HG02885 (cell line): ENCODE measurements at regions not wholly inside any gene's neighbourhood (a gene's known extent, or its start where the extent isn't known, plus 50 kb on each side); places are given as distances from the start of the nearest gene placed in this dataset.
"Not testable (repeated sequence)": the region's sequence is repeated elsewhere in the genome, so short reads cannot be mapped to it uniquely, and the experiment has no call there.

Experiments
- ATAC-seq: cut with Tn5 transposase; IDR thresholded peaks from one replicate; pipeline ENCODE4 v1.9.1; 2021; ENCODE audit warnings: mild to moderate bottlenecking; ENCODE audit not compliant: unreplicated experiment, poor library complexity

GRCh38 chr13:18322821-18323220 is 858.8 kb downstream of the TUBA3C start:
- not testable (repeated sequence) for ATAC-seq

GRCh38 chr13:18319653-18320052 is 862.0 kb downstream of the TUBA3C start:
- not testable (repeated sequence) for ATAC-seq

DNA sequence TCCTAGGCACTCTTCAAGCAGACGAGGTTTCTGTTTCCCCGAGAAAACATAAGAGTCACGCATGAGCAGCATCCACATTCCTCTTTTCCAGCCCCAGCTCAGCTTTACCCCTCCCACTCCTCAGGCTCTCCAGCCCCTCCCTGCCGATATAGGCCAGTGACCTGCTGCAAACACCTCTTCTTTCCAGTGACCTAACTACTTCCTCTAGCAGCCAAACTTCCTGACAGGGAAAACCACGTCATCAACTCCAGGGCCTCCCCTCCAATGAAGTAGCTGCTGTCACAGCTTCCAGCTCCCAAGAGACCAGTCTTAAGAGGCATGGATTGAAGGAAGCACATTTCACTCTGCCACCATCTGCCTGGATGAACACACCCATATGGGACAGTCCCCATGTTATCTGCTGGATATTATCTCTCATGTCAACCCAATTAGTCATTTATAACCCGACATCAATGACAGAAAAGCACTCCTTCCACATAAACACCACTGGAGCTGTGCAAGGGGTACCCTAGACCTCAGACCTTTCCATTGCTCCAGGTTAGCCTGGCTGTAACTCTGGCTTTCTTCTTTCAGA is 878.3 kb downstream of the TUBA3C start:
- ATAC-seq = not testable (repeated sequence)

DNA sequence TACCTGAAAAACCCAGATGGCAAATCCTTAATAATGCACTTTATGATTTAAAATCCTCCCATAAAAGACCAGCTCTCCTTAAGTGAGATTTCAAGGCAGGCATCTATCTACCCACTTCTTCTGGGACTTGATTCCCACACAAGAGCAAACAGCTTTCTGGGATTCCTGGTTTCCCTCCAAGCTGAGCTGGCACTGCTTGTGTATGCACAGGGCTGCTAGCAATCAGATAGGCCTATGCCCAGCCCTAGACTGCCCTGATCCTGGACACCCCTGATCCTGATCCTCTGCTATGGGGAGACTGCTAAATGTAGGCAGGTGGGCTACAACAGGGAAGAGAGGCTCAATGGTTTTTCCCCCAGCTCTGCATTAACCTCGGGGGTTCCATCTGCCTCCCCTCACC is 880.7 kb downstream of the TUBA3C start:
- ATAC-seq = not testable (repeated sequence)

DNA sequence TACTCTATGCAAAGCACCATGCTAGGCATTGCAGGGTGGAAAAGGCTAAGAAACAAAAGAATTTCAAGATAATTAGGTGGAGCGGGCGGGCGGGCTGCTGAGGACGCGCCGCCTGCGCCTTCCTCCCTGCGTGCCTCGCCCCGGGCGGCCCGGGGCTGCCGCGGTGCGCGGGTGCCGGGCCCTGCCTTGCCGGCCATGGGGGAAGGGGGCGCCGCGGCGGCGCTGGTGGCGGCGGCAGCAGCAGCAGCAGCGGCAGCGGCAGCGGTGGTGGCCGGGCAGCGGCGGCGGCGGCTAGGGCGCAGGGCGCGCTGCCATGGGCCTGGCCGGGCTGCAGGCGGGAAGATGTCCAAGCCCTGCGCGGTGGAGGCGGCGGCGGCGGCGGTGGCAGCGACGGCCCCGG is 884.3 kb downstream of the TUBA3C start:
- ATAC-seq = not testable (repeated sequence)

- ATAC-seq = not testable (repeated sequence)
Observed at GRCh38 chr13:18296617-18297016, 885.0 kb downstream of the TUBA3C start.

GRCh38 chr13:18294311-18294710 is 887.3 kb downstream of the TUBA3C start:
- ATAC-seq = not testable (repeated sequence)

DNA sequence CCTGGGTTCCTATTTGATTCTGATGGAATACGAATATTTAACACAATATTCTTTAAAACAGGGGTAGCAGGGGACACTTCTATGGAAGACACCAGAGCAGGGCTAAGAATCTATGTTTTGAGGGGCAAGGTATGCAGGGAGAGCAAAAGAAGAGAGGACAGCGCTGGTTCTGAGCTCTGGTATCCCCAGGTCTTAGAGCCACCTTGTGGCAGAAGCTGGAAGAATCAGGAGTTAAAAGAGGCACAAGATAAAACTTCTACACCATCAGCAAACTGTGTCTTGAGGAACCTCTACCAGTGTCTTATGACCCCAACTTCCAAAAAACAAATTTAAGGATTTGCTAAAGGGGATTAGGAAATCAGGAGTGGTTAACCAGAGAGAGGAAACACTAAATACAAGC is 894.8 kb downstream of the TUBA3C start:
- ATAC-seq = peak; percentile 52

GRCh38 chr13:18285663-18286062 is 896.0 kb downstream of the TUBA3C start:
- ATAC-seq = not testable (repeated sequence)

DNA sequence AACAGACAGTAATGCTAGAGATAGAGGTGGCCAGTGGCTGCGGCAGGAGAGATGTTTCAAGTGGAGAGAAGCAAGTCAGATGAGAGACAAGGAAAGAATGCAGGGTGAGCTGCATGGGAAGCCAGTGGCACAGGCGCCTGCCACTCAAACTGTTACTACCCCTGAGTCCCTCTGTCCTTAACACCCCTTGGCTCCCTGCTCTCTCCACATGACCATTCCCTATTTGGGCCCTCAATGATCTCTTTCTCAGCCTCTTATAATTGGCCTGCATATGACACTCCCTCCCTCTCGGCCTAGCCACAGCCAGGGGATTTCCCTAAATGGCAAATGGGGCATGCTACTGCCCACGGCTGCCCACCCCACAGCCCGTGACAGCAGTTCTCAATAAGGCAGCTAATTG is 897.6 kb downstream of the TUBA3C start:
- ATAC-seq = not testable (repeated sequence)

- ATAC-seq = not testable (repeated sequence)
Observed at GRCh38 chr13:18281829-18282597, 899.6 kb downstream of the TUBA3C start.

GRCh38 chr13:18280904-18281828 is 900.5 kb downstream of the TUBA3C start:
- not testable (repeated sequence) for ATAC-seq

DNA sequence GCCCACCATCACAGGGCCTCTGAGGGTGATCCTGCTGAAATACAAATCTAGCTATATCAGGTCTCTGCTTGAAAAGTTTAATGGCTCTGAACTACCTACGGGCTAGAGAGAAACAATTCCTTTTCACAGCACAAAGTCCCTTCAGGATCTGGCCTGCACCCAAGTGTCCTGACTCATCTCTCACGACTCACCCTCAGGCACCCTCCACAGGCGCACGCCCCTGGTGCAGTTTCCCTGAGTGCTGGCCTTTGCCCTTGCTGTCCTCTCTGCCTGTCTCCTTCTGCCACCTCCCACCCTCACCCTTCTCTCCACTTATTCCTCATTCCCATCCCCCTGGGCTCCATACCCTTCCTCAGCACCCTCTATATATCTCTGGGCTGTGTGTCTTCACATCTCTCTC is 901.7 kb downstream of the TUBA3C start:
- ATAC-seq = not testable (repeated sequence)

DNA sequence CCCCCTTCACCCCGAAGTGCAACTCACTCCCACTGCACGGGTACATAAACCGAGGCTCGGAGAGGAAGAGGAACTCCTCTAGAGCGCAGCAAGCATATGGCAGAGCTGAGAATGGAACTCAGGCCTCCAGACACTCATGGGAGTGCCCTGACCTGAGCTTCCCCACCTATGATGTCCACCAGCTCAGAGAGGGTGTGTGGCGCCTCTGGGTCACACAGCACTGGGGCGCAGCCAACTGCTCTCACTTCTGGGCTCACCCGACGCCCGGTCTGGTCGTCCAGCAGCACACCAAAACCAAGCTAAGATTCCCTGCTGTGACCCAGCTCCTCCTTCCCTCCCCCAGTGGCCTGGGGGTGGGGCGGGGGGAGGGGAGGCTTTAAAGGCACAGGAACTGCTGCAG is 904.3 kb downstream of the TUBA3C start:
- ATAC-seq = not testable (repeated sequence)

- not testable (repeated sequence) for ATAC-seq
Observed at GRCh38 chr13:18276280-18276679, 905.3 kb downstream of the TUBA3C start.

DNA sequence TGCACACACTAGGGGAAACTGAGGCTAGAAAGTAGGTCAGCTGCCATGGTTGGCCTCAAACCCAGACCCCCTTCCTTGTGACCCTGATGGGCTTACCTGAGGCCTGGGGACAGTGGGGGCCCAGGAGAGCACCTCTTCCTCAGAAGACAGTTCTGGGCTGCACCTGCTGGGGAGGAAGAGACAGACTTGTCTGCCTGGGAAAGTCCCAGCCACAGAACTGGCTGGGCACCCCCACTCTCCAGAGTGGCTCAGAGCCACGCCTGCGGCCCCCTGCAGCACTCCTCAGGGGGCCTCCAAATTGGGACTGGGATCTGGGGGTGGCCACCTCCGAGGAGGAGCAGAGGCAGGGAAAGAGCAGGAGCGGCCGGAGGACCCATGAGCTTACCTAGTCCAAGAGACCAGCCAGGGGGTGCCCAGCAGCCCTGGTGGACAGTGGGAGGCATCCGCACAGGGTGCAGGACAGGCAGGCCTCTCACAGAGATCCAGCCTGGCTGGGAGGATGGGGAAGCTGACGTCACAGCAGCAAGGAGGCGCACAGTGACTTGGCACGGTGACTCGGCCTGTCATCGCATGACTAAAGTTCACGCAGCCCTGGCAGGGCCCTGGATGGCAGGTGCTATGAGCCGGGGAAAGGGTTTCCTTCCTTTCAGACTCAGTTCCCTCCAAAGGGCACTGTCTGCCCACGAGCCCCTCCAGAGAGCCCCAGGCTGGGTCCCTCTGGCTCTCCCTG is 907.7 kb downstream of the TUBA3C start:
- ATAC-seq = not testable (repeated sequence)

DNA sequence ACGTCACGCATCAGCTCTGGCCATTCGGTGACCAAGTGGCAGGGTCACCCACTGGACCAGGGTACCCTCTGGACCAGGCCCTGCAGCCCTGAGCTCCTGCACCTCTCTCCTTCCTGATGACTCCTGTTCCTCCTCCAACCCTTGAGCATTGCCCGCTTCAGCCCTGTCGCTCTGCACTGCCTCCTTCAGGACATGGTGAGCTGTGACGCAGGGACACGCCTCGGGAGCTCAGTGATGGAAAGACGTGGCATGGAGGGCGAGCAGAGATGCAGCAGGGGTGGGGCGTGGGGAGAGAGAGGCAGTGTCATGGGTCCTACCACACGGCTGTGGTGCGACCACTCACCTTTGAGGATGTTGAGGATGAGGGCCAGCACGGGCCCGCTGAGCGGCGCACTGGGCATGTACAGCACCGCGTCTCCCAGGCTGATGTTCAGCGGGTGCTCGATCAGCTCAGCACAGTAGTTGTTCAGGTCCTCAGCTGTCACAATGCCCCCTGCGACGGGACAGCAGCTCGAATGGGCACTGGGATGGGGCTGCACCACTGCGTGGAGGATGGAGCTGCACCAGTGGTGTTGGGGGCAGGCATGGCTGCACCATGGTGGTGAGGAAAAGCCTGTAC is 922.7 kb downstream of the TUBA3C start:
- ATAC-seq = not testable (repeated sequence)

DNA sequence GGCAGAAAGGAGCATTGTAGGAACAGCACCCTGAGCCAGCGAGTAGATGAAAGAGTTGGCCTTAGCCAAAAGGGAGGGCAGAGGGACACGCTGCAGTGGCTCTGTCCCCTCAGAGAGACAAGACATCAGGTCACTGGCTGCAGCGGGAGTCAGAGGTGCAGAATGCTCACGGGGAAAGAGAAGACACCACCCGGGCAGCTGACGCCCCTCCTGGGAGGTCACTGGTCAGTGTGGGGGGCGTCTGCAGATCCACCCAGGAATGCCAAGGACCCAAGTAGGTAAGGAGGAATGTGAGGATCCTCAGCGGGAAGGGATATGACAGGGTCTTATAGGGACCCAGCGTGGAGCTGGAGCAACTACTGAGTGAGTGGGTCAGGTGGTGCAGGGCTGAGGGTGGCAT is 923.9 kb downstream of the TUBA3C start:
- ATAC-seq = not testable (repeated sequence)

DNA sequence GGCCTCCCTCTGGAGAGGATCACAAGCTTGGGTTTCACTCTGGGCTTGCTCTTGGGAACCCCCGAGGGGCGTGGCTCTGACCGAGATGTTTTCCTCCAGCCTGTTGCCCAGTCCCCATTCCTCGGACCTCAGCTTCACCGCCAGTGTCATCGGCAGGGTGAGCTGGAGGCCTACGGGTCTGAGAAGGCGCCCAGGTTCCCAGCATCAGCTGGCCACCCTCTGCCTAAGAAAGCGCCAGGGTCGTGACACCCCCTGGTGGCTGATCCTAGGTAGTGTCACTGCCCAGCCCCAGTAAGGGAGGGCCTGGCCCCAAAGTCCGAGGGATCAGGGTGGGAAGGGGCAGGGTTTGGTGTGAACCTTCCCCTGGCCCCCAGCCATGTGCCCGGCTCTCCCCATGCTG is 928.8 kb downstream of the TUBA3C start:
- ATAC-seq = not testable (repeated sequence)
